ENCODE measurements at regions not wholly inside any gene's neighbourhood (a gene's known extent, or its start where the extent isn't known, plus 50 kb on each side); places are given as distances from the start of the nearest gene placed in this dataset.

GRCh38 chr11:27754035-27755017 lies 54.1 kb upstream of the BDNF start:
- Histone ChIP-seq H2AFZ (ENCODE audit: control insufficient read depth, low read depth, low read length) (no peak overlapping the region), H3K4me2 (ENCODE audit: control insufficient read depth, insufficient read depth) (0 out of 2 replicates have a peak overlapping the region, but pooled peaks have one; percentile 25), H3K9ac (ENCODE audit: control insufficient read depth, insufficient read depth, low read length) (no peak overlapping the region), H3K27me3 (replicated peaks in 1 of 2; ENCODE audit: control insufficient read depth in 2 of 2, insufficient read depth in 2 of 2, low read length in 1 of 2) (no peaks in the 10 kb centered on the region), H4K20me1 (ENCODE audit: control insufficient read depth, insufficient read depth) (no peaks in the 10 kb centered on the region), H3K4me1 (ENCODE audit: control insufficient read depth, insufficient read depth, low read length) (no peaks in the 10 kb centered on the region; the same call in 1 of the 2 replicates), H3K9me3 (replicated peaks; ENCODE audit: control insufficient read depth, insufficient read depth, low read length) (no peaks in the 10 kb centered on the region; the same call in 2 of the 3 replicates), H3K27ac (ENCODE audit: control insufficient read depth, insufficient read depth) (no peak overlapping the region), H3K79me2 (ENCODE audit: control insufficient read depth, insufficient read depth, low read length) (no peaks in the 10 kb centered on the region), H3K36me3 (ENCODE audit: control insufficient read depth in 2 of 2, insufficient read depth in 2 of 2, low read length in 1 of 2) (no peaks in the 10 kb centered on the region), H3K4me3 (no peak overlapping the region)
- CTCF ChIA-PET = interaction anchor here (0.7 to 1.4 kb wide), 2 partner anchors 29 to 110 kb away, joined by 3 to 4 read pairs; no protein-coding TSS in a partner anchor
- TF ChIP-seq POLR2AphosphoS5 (IDR thresholded peaks at IDR 0.05; ENCODE audit: low read length) (no peak), RUNX3 (IDR thresholded peaks at IDR 0.05; ENCODE audit: low read length) (peak; percentile 41; the same call in 1 of the 2 replicates)
- intact Hi-C loops (cut with micrococcal nuclease; ENCODE audit: unreplicated experiment) (no loop called here), in situ Hi-C loops (cut with MboI) (no loop called here)
- POLR2A ChIA-PET = no interaction called here
- no peak for DNase-seq (ENCODE audit: low read depth, low spot score)
- SMC1A ChIA-PET (ENCODE audit: uncharacterized antibody, unreplicated experiment) = interaction anchor here (0.7 kb wide), 1 partner anchor 205 kb away, joined by 3 read pairs; no protein-coding TSS in a partner anchor
- BruUV-seq (replicated peaks) = no TSS peak
- FAIRE-seq = no peak
- peak; percentile 94 for ATAC-seq
- RAD21 ChIA-PET (ENCODE audit: unreplicated experiment) = no interaction called here
- 16% methylated on average over 13 of the region's 13 CpGs for WGBS (ENCODE audit: insufficient coverage, insufficient replicate concordance, low lambda C conversion rate, missing lambda C conversion rate)
